Osteocyte (in vitro differentiated cells): ENCODE measurements at regions not wholly inside any gene's neighbourhood (a gene's known extent, or its start where the extent isn't known, plus 50 kb on each side); places are given as distances from the start of the nearest gene placed in this dataset.
"Not testable (repeated sequence)": the region's sequence is repeated elsewhere in the genome, so short reads cannot be mapped to it uniquely, and the experiment has no call there.

ENCODE experiments used
- DNase-seq: peaks from one replicate; pipeline ENCODE4 v3.0.0; 2021; ENCODE audit warnings: mixed read lengths; ENCODE audit not compliant: unreplicated experiment; ENCODE audit errors: extremely low spot score
- H3K27ac Mint-ChIP-seq: one replicate; pipeline ENCODE4 v1.8.0; 2021; ENCODE audit warnings: mild to moderate bottlenecking, mixed read lengths; ENCODE audit not compliant: unreplicated experiment
- H3K27me3 Mint-ChIP-seq: one replicate; pipeline ENCODE4 v1.8.0; 2021; ENCODE audit warnings: mixed read lengths; ENCODE audit not compliant: unreplicated experiment
- H3K36me3 Mint-ChIP-seq: one replicate; pipeline ENCODE4 v1.8.0; 2021; ENCODE audit warnings: mixed read lengths; ENCODE audit not compliant: unreplicated experiment
- H3K4me1 Mint-ChIP-seq: one replicate; pipeline ENCODE4 v1.8.0; 2021; ENCODE audit warnings: mixed read lengths; ENCODE audit not compliant: unreplicated experiment
- H3K4me3 Mint-ChIP-seq: one replicate; pipeline ENCODE4 v1.8.0; 2021; ENCODE audit warnings: mild to moderate bottlenecking, moderate library complexity, mixed read lengths; ENCODE audit not compliant: unreplicated experiment
- H3K9me3 Mint-ChIP-seq: one replicate; pipeline ENCODE4 v1.8.0; 2021; ENCODE audit warnings: mixed read lengths; ENCODE audit not compliant: unreplicated experiment
- TF ChIP-seq, protein P1 (sequence below): fragments of 200-600 bp; sonication (generic); IDR thresholded peaks from 2 replicates; pipeline ENCODE4 v1.5.0; 2021; ENCODE audit warnings: antibody characterized with exemption, mild to moderate bottlenecking, moderate library complexity

DNA sequence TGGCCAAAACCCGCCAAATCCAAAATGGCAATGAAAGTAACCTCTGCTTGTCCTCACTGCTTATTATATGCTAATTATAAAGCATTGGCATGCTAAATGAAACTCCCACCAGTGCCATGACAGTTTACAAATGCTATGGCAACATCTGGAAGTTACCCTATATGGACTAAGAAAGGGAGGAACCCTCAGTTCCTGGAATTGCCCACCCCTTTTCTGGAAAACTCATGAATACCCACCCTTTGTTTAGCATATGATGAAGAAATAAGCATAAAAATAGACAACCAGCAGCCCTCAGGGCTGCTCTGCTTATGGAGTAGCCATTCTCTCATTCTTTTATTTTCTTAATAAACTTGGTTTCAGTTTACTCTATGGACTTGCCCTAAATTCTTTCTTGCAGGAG is 269.8 kb downstream of the OLFM4 start:
- TF ChIP-seq, protein P1, sequence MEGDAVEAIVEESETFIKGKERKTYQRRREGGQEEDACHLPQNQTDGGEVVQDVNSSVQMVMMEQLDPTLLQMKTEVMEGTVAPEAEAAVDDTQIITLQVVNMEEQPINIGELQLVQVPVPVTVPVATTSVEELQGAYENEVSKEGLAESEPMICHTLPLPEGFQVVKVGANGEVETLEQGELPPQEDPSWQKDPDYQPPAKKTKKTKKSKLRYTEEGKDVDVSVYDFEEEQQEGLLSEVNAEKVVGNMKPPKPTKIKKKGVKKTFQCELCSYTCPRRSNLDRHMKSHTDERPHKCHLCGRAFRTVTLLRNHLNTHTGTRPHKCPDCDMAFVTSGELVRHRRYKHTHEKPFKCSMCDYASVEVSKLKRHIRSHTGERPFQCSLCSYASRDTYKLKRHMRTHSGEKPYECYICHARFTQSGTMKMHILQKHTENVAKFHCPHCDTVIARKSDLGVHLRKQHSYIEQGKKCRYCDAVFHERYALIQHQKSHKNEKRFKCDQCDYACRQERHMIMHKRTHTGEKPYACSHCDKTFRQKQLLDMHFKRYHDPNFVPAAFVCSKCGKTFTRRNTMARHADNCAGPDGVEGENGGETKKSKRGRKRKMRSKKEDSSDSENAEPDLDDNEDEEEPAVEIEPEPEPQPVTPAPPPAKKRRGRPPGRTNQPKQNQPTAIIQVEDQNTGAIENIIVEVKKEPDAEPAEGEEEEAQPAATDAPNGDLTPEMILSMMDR = no peak
- H3K27ac Mint-ChIP-seq = no peak overlapping the region
- no peaks in the 10 kb centered on the region for H3K36me3 Mint-ChIP-seq
- peaks cover 19% of the 10 kb centered on the region for H3K9me3 Mint-ChIP-seq
- H3K4me3 Mint-ChIP-seq = no peak overlapping the region
- no peak for DNase-seq
- no peaks in the 10 kb centered on the region for H3K27me3 Mint-ChIP-seq
- no peaks in the 10 kb centered on the region for H3K4me1 Mint-ChIP-seq

DNA sequence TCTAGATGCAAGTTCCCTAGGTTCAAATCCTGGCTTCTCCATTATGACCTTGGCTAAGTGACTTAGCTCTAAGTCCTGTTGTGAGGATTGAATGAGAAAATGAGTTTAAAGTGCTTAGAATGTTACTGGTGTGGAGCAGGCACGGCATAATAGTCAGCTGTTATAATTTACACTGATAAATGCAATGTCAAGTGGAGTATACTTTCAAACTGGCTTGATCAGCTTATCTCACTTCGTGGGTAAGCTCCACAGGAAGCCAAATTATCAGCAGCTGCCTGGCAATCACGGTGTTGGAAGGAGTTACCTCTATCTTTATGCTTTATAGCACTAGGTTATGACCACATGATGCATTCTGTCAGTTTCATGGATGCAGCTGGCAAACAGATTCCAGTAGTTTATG is 272.8 kb downstream of the OLFM4 start:
- Mint-ChIP-seq H3K27ac (no peak overlapping the region), H3K9me3 (peaks cover 18% of the 10 kb centered on the region), H3K27me3 (no peaks in the 10 kb centered on the region)

DNA sequence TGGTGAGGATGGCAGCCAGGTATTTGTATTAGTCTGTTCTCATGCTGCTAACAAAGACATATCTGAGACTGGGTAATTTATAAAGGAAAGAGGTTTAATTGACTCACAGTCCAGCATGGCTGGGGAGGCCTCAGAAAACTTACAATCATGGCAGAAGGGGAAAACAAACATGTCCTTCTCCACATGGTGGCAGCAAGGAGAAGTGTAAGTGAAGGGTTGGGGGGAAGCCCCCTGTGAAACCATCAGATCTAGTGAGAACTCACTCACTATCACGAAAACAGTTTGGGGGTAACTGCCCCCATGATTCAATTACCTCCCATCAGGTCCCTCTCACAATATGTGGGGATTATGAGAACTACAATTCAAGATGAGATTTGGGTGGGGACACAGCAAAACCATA is 276.8 kb downstream of the OLFM4 start:
- not testable (repeated sequence) for DNase-seq, H3K4me1 Mint-ChIP-seq, H3K27me3 Mint-ChIP-seq, H3K4me3 Mint-ChIP-seq, H3K36me3 Mint-ChIP-seq, H3K27ac Mint-ChIP-seq
- peaks cover 42% of the 10 kb centered on the region for H3K9me3 Mint-ChIP-seq

More for the DNA sequence above, 272.8 kb downstream of the OLFM4 start:
- Mint-ChIP-seq H3K4me1 (no peaks in the 10 kb centered on the region), H3K36me3 (no peaks in the 10 kb centered on the region), H3K4me3 (no peak overlapping the region)
- no peak for DNase-seq
- TF ChIP-seq, protein P1 = no peak

DNA sequence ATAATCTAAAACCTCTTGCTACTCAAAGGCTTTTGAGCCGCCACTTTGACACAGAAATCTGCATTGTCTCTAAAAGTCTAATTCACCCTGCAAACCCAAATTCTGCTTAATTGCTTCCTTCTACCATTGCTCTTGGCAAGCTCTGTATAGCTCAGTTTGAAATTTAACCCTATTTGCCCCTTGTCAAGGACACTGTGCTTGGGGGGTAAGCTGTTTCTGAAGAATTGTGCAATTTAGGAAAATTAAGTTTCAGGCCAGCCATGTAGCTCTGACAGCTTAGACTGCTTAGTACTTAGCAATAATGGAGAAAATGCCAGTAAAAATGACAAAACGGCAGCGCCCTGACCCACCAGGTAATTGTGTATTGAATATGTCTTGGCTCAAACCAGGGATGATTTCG is 282.2 kb downstream of the OLFM4 start:
- H3K4me1 Mint-ChIP-seq = no peaks in the 10 kb centered on the region
- H3K36me3 Mint-ChIP-seq = no peaks in the 10 kb centered on the region
- TF ChIP-seq, protein P1 = no peak
- no peak overlapping the region for H3K4me3 Mint-ChIP-seq
- H3K27me3 Mint-ChIP-seq = no peaks in the 10 kb centered on the region
- H3K27ac Mint-ChIP-seq = no peak overlapping the region
- peaks cover 29% of the 10 kb centered on the region for H3K9me3 Mint-ChIP-seq
- DNase-seq = no peak

- Mint-ChIP-seq H3K36me3 (no peaks in the 10 kb centered on the region), H3K4me1 (no peaks in the 10 kb centered on the region), H3K27ac (no peak overlapping the region), H3K9me3 (peaks cover 30% of the 10 kb centered on the region), H3K4me3 (no peak overlapping the region), H3K27me3 (no peaks in the 10 kb centered on the region)
- DNase-seq = no peak
- TF ChIP-seq, protein P1 = no peak
These were observed 282.9 kb downstream of the OLFM4 start for GRCh38 chr13:53311561-53311960.

GRCh38 chr13:53321296-53321801 is 292.7 kb downstream of the OLFM4 start:
- no peak for DNase-seq
- Mint-ChIP-seq H3K9me3 (peaks cover 34% of the 10 kb centered on the region), H3K27me3 (no peaks in the 10 kb centered on the region), H3K4me1 (no peaks in the 10 kb centered on the region), H3K27ac (no peak overlapping the region), H3K36me3 (no peaks in the 10 kb centered on the region), H3K4me3 (no peak overlapping the region)
- TF ChIP-seq, protein P1 = no peak
